ENCODE measurements at regions not wholly inside any gene's neighbourhood (a gene's known extent, or its start where the extent isn't known, plus 50 kb on each side); places are given as distances from the start of the nearest gene placed in this dataset.

DNA sequence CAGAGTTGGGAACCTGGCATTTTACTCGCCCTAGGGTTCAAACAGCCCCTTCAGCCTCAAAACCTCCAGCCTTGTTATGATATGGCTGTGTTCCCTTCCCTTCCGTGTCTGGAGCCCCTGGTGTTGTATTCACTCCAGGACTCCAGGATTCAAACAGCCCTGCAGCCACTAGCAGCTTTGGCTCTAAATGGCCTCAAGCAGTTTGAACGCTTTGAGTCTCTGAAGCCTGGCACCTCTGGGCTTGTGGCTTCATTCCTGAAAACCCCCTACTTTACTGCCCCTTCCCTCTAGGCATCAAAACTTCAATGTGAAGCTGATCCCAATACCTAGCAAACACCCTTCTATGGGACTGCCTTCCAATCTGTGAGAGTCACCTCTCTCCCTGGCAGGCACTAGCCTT lies 67.9 kb upstream of the RMST start (continued):
- TF ChIP-seq, protein P1, sequence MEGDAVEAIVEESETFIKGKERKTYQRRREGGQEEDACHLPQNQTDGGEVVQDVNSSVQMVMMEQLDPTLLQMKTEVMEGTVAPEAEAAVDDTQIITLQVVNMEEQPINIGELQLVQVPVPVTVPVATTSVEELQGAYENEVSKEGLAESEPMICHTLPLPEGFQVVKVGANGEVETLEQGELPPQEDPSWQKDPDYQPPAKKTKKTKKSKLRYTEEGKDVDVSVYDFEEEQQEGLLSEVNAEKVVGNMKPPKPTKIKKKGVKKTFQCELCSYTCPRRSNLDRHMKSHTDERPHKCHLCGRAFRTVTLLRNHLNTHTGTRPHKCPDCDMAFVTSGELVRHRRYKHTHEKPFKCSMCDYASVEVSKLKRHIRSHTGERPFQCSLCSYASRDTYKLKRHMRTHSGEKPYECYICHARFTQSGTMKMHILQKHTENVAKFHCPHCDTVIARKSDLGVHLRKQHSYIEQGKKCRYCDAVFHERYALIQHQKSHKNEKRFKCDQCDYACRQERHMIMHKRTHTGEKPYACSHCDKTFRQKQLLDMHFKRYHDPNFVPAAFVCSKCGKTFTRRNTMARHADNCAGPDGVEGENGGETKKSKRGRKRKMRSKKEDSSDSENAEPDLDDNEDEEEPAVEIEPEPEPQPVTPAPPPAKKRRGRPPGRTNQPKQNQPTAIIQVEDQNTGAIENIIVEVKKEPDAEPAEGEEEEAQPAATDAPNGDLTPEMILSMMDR (IDR thresholded peaks at IDR 0.05 in 2 of 3, conservative IDR thresholded peaks at IDR 0.05 in 1 of 3; ENCODE audit: borderline replicate concordance in 1 of 3, insufficient read depth in 1 of 3, low read depth in 2 of 3, low read length in 2 of 3) = no peak
- TF ChIP-seq EZH2phosphoT487 (IDR thresholded peaks at IDR 0.05; ENCODE audit: borderline replicate concordance) = no peak
- TF ChIP-seq TCF7L2 (IDR thresholded peaks at IDR 0.05; ENCODE audit: borderline replicate concordance, extremely low read depth, insufficient read depth, insufficient read length) = no peak
- TF ChIP-seq EZH2 (IDR thresholded peaks at IDR 0.05) = no peak
- no peak for TF ChIP-seq SRF (IDR thresholded peaks at IDR 0.05; ENCODE audit: low read depth)

DNA sequence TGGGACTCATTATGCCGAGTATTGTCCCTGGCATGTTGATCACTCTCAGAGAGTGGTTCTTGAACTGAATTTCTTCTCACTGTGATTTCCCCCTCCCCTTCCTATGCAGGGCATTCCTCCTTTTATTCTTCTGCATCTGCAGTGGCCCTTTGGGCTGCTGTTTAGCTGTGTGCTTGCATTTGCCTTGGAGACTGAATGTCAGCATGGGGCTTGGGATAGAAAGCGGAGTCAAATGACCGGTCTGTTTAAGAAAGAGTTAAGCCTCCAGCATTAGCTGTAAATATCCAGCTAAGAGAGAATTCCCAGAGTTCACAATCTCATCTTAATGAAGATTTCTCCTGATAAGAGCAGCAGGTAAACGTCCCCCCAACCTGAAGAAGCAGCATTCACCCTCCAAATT lies 65.6 kb upstream of the RMST start:
- Histone ChIP-seq H3K27ac (ENCODE audit: low read depth, low read length) (no peak overlapping the region), H3K79me2 (ENCODE audit: insufficient read depth, low read length) (no peaks in the 10 kb centered on the region), H3K36me3 (ENCODE audit: control insufficient read depth in 1 of 2, insufficient read depth in 2 of 2, low read length in 2 of 2) (no peaks in the 10 kb centered on the region), H4K20me1 (ENCODE audit: insufficient read depth) (no peaks in the 10 kb centered on the region), H3K4me2 (ENCODE audit: low read length) (no peak overlapping the region), H3K4me1 (ENCODE audit: control insufficient read depth in 1 of 2, insufficient read depth in 2 of 2, low read length in 2 of 2) (no peaks in the 10 kb centered on the region), H2AFZ (ENCODE audit: low read depth, low read length, poor library complexity, severe bottlenecking) (no peak overlapping the region), H3K9ac (ENCODE audit: low read length) (no peak overlapping the region), H3K27me3 (ENCODE audit: insufficient read depth, low read length) (peaks cover 12% of the 10 kb centered on the region; the same call in 1 of the 2 replicates), H3K4me3 (replicated peaks in 1 of 2; ENCODE audit: low read depth in 1 of 2, low read length in 2 of 2) (no peak overlapping the region), H3K9me2 (ENCODE audit: insufficient read depth) (no peaks in the 10 kb centered on the region), H3K9me3 (ENCODE audit: control insufficient read depth in 1 of 2, insufficient read depth in 1 of 2, low read depth in 1 of 2, low read length in 2 of 2) (no peaks in the 10 kb centered on the region)
- intact Hi-C loops (cut with micrococcal nuclease) = no loop called here
- no peak for ATAC-seq
- POLR2A ChIA-PET = no interaction called here
- BruUV-seq (replicated peaks) = no TSS peak
- RAD21 ChIA-PET (ENCODE audit: low non-redundant PET in 1 of 2, low total read pairs in 2 of 2, uncharacterized antibody in 2 of 2, unreplicated experiment in 2 of 2) = no interaction called here
- TF ChIP-seq CBX3 (IDR thresholded peaks at IDR 0.05; ENCODE audit: low read depth) (no peak), ZFX (IDR thresholded peaks at IDR 0.05) (no peak), ZNF274 (IDR thresholded peaks at IDR 0.05; ENCODE audit: low read depth, low read length) (no peak), JUND (IDR thresholded peaks at IDR 0.05) (no peak), EGR1 (IDR thresholded peaks at IDR 0.05; ENCODE audit: low read depth) (no peak), EZH2phosphoT487 (IDR thresholded peaks at IDR 0.05; ENCODE audit: borderline replicate concordance) (no peak), RAD21 (IDR thresholded peaks at IDR 0.05; ENCODE audit: low read depth) (no peak), POLR2AphosphoS5 (IDR thresholded peaks at IDR 0.05; ENCODE audit: low read depth, low read length) (no peak), FOSL1 (IDR thresholded peaks at IDR 0.05; ENCODE audit: low read depth) (no peak)
- DNase-seq (ENCODE audit: low read depth, low spot score) = no peak
- CTCF ChIA-PET = no interaction called here

Measured in HCT116 (cell line).